ENCODE measurements at regions not wholly inside any gene's neighbourhood (a gene's known extent, or its start where the extent isn't known, plus 50 kb on each side); places are given as distances from the start of the nearest gene placed in this dataset.

DNA sequence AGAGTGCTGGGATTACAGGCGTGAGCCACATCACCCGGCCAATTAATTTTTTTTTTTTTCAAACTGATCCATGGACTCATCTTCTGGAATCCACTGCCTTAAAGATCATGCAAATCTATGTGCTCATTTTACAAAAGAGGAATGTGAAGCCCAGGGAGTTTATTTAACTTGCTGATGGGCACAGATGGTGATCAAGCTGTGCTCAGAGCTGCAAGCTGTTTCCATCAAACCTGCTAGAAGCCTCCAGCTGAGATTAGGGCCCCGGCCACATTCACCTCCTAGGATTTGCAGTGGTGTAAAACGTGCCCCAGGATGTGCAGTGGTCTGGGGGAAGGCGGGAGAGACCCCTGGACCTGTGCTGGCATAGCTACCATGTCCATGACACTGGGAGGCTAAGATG is 56.1 kb upstream of the TUT7 start:
- Histone ChIP-seq H3K36me3 (no peaks in the 10 kb centered on the region), H3K4me3 (no peak overlapping the region), H3K27me3 (ENCODE audit: low read depth) (peaks cover 10% of the 10 kb centered on the region), H3K27ac (replicated peaks) (no peak overlapping the region), H3K4me1 (peaks cover 26% of the 10 kb centered on the region), H3K9me3 (replicated peaks) (no peaks in the 10 kb centered on the region)
- DNase-seq, result no peak
- TF ChIP-seq, protein P1, sequence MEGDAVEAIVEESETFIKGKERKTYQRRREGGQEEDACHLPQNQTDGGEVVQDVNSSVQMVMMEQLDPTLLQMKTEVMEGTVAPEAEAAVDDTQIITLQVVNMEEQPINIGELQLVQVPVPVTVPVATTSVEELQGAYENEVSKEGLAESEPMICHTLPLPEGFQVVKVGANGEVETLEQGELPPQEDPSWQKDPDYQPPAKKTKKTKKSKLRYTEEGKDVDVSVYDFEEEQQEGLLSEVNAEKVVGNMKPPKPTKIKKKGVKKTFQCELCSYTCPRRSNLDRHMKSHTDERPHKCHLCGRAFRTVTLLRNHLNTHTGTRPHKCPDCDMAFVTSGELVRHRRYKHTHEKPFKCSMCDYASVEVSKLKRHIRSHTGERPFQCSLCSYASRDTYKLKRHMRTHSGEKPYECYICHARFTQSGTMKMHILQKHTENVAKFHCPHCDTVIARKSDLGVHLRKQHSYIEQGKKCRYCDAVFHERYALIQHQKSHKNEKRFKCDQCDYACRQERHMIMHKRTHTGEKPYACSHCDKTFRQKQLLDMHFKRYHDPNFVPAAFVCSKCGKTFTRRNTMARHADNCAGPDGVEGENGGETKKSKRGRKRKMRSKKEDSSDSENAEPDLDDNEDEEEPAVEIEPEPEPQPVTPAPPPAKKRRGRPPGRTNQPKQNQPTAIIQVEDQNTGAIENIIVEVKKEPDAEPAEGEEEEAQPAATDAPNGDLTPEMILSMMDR (IDR thresholded peaks at IDR 0.05; ENCODE audit: borderline replicate concordance), result no peak
- intact Hi-C loops (cut with micrococcal nuclease), result no loop called here

DNA sequence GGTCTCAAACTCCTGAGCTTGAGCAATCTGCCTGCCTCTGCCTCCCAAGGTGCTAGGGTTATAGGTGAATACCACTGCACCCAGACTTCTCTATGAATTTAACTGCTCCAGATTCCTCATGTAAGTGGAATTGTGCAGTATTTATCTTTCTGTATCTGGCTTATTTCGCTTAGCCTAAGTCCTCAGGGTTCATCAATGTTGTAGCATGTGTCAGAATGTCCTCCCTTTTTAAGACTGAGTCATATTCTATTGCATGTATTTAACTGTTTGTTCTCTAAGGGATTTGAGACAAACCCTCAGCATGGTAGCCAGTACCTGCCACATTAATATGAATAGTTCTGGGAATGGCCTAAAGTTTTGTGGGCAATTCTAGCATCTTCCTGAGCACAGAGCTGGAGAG is 53.9 kb upstream of the TUT7 start:
- H3K27me3 ChIP-seq (ENCODE audit: low read depth), result peaks cover 10% of the 10 kb centered on the region
- no peaks in the 10 kb centered on the region for H3K9me3 ChIP-seq (replicated peaks)
- intact Hi-C loops (cut with micrococcal nuclease), result no loop called here
- H3K27ac ChIP-seq (replicated peaks), result no peak overlapping the region
- no peaks in the 10 kb centered on the region for H3K36me3 ChIP-seq
- TF ChIP-seq, protein P1 (IDR thresholded peaks at IDR 0.05; ENCODE audit: borderline replicate concordance), result no peak
- DNase-seq, result no peak
- H3K4me3 ChIP-seq, result no peak overlapping the region
- peaks cover 21% of the 10 kb centered on the region for H3K4me1 ChIP-seq

DNA sequence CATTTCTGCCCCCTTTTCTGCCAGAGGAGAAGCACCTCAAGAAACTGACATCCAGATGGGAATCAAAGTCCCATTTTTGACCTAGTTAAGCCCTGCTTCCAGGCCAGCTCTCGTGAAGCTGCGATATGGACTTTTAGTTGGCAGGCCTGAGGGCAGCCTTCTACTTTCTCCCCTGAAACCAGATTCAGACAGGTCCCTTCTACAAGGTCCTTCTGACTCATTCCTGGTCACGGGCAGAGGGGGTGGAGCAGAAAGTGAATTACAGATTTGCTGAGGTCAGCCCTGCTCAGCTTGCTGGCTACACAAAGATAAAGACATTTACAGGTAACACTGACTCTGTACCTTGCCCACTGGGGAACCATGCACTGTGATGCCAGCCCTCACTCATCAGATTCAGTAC is 52.8 kb upstream of the TUT7 start:
- DNase-seq, result no peak
- Histone ChIP-seq H3K27me3 (ENCODE audit: low read depth) (peaks cover 16% of the 10 kb centered on the region), H3K4me3 (no peak overlapping the region), H3K4me1 (peaks cover 21% of the 10 kb centered on the region), H3K36me3 (no peaks in the 10 kb centered on the region), H3K9me3 (replicated peaks) (no peaks in the 10 kb centered on the region), H3K27ac (replicated peaks) (no peak overlapping the region)
- TF ChIP-seq, protein P1 (IDR thresholded peaks at IDR 0.05; ENCODE audit: borderline replicate concordance), result no peak
- intact Hi-C loops (cut with micrococcal nuclease), result no loop called here

DNA sequence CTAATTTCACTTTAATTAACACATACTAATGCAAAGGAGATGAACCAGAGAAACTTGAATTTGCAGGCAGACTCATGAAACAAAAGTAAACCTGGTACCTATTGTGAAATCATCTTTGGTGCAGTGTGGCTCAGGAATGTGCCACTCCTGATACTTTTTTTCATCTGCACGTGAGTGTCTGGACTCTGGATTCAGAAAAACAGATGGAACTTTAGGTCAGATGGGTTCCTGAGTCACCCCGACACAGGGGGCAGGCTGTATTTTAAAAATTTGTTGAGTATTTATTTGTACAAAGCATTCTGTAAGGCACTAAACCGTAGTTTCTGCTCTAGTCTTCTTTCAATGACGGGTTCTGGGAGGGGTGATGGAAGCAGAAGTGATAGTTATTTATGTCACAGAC is 52.2 kb upstream of the TUT7 start:
- H3K4me1 ChIP-seq, result peaks cover 21% of the 10 kb centered on the region
- DNase-seq, result no peak
- TF ChIP-seq, protein P1 (IDR thresholded peaks at IDR 0.05; ENCODE audit: borderline replicate concordance), result no peak
- H3K27ac ChIP-seq (replicated peaks), result peak overlapping the region; percentile 27
- H3K9me3 ChIP-seq (replicated peaks), result no peaks in the 10 kb centered on the region
- no peak overlapping the region for H3K4me3 ChIP-seq
- H3K27me3 ChIP-seq (ENCODE audit: low read depth), result peaks cover 16% of the 10 kb centered on the region
- intact Hi-C loops (cut with micrococcal nuclease), result no loop called here
- H3K36me3 ChIP-seq, result no peaks in the 10 kb centered on the region

DNA sequence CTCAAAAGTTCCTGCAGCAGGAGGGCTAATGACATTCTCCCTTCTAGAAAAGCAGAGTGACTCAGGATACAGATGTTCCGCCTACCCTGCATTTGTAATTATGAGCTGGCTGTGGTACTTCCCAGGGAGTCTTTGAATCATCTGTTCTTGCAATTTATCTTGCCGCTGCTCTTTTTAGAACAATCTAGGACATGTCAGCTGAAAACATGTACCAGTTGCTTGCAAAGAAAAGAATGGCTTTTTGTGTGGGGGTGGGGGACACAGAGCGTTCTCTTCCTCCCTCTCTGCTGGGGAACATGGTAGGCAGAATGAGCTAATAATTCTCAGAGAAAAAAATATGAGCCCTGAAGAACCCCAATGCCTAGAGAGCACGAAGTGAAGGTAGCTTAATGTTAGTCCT is 51.7 kb upstream of the TUT7 start:
- Histone ChIP-seq H3K27ac (replicated peaks) (peak overlapping the region; percentile 27), H3K36me3 (no peaks in the 10 kb centered on the region), H3K9me3 (replicated peaks) (no peaks in the 10 kb centered on the region), H3K27me3 (ENCODE audit: low read depth) (peaks cover 16% of the 10 kb centered on the region), H3K4me3 (no peak overlapping the region), H3K4me1 (peaks cover 21% of the 10 kb centered on the region)
- TF ChIP-seq, protein P1 (IDR thresholded peaks at IDR 0.05; ENCODE audit: borderline replicate concordance), result no peak
- DNase-seq, result no peak
- intact Hi-C loops (cut with micrococcal nuclease), result no loop called here

DNA sequence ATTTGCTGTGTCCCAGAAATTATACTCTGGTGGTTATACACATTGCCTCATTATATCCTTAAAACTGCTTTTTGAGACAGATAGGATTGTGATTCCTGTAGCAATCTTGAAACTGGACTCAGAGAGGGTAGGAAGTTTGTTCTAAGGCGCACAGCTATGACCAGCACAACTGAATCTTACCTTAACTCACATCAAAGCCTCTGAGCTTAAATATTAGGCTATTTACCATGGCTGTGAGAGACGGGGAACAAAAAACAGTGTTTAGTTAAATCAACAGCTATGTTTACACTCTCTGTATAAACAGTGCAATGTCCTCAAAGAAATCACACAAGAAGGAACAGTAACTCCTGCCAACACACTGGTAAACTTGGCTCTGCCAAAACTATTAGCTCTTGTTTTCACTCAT is 50.9 kb upstream of the TUT7 start:
- Histone ChIP-seq H3K9me3 (replicated peaks) (no peaks in the 10 kb centered on the region), H3K4me3 (no peak overlapping the region), H3K27me3 (ENCODE audit: low read depth) (peaks cover 16% of the 10 kb centered on the region), H3K36me3 (no peaks in the 10 kb centered on the region), H3K4me1 (peaks cover 21% of the 10 kb centered on the region), H3K27ac (replicated peaks) (no peak overlapping the region)
- DNase-seq, result no peak
- intact Hi-C loops (cut with micrococcal nuclease), result no loop called here
- TF ChIP-seq, protein P1 (IDR thresholded peaks at IDR 0.05; ENCODE audit: borderline replicate concordance), result no peak
